ENCODE measurements at regions not wholly inside any gene's neighbourhood (a gene's known extent, or its start where the extent isn't known, plus 50 kb on each side); places are given as distances from the start of the nearest gene placed in this dataset.
"Not testable (repeated sequence)": the region's sequence is repeated elsewhere in the genome, so short reads cannot be mapped to it uniquely, and the experiment has no call there.

GRCh38 chr1:234889643-234890042, 239.0 kb downstream of the TOMM20 start:
- H3K36me3 ChIP-seq (ENCODE audit: insufficient read depth, low read length) = no peaks in the 10 kb centered on the region
- no peak overlapping the region for H3K9ac ChIP-seq (ENCODE audit: low read length)
- H3K79me2 ChIP-seq (replicated peaks; ENCODE audit: insufficient read depth, low read length) = no peaks in the 10 kb centered on the region
- no peaks in the 10 kb centered on the region for H4K20me1 ChIP-seq (ENCODE audit: insufficient read depth)
- H3K9me3 ChIP-seq (ENCODE audit: low read length) = no peaks in the 10 kb centered on the region
- no peak overlapping the region for H2AFZ ChIP-seq (ENCODE audit: low read depth, low read length)
- no peak overlapping the region for H3K27ac ChIP-seq (ENCODE audit: low read length)
- no peaks in the 10 kb centered on the region for H3K27me3 ChIP-seq (ENCODE audit: insufficient read depth, low read depth, low read length)
- no peaks in the 10 kb centered on the region for H3K9me2 ChIP-seq (ENCODE audit: insufficient read depth, low read length)
- H3F3A ChIP-seq (ENCODE audit: insufficient read depth, low read length, poor library complexity, severe bottlenecking) = no peaks in the 10 kb centered on the region
- H3K4me2 ChIP-seq (ENCODE audit: low read length) = no peak overlapping the region
- TF ChIP-seq REST (IDR thresholded peaks at IDR 0.05; ENCODE audit: borderline replicate concordance) (no peak), POLR2AphosphoS5 (IDR thresholded peaks at IDR 0.05) (no peak), SMC3 (conservative IDR thresholded peaks at IDR 0.05; ENCODE audit: poor library complexity) (no peak), EZH2 (IDR thresholded peaks at IDR 0.05; ENCODE audit: borderline replicate concordance, insufficient read depth, low read length, poor library complexity, severe bottlenecking) (no peak)
- H3K4me3 ChIP-seq (ENCODE audit: low read length) = no peak overlapping the region

DNA sequence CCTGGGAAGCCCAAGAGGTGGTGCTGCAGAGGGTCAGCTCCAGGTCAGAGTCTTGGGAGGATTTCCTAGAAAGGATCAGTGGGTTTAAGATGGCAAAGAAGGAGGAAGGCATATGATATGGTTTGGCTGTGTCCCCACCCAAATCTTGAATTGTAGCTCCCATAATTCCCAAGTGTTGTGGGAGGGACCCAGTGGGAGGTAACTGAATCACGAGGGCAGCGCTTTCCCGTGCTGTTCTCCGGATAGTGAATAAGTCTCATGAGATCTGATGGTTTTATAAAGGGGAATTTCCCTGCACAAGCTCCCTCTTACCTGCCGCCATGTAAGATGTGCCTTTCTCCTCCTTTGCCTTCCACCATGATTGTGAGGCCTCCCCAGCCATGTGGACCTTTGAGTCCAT, 240.4 kb downstream of the TOMM20 start:
- not testable (repeated sequence) for H3K4me2 ChIP-seq (ENCODE audit: low read length); H3K36me3 ChIP-seq (ENCODE audit: insufficient read depth, low read length); H3K9me2 ChIP-seq (ENCODE audit: insufficient read depth, low read length); H4K20me1 ChIP-seq (ENCODE audit: insufficient read depth); H3K4me3 ChIP-seq (ENCODE audit: low read length); H2AFZ ChIP-seq (ENCODE audit: low read depth, low read length); H3K79me2 ChIP-seq (replicated peaks; ENCODE audit: insufficient read depth, low read length); H3K9ac ChIP-seq (ENCODE audit: low read length); H3K9me3 ChIP-seq (ENCODE audit: low read length); H3K27me3 ChIP-seq (ENCODE audit: insufficient read depth, low read depth, low read length); H3F3A ChIP-seq (ENCODE audit: insufficient read depth, low read length, poor library complexity, severe bottlenecking); H3K27ac ChIP-seq (ENCODE audit: low read length)

DNA sequence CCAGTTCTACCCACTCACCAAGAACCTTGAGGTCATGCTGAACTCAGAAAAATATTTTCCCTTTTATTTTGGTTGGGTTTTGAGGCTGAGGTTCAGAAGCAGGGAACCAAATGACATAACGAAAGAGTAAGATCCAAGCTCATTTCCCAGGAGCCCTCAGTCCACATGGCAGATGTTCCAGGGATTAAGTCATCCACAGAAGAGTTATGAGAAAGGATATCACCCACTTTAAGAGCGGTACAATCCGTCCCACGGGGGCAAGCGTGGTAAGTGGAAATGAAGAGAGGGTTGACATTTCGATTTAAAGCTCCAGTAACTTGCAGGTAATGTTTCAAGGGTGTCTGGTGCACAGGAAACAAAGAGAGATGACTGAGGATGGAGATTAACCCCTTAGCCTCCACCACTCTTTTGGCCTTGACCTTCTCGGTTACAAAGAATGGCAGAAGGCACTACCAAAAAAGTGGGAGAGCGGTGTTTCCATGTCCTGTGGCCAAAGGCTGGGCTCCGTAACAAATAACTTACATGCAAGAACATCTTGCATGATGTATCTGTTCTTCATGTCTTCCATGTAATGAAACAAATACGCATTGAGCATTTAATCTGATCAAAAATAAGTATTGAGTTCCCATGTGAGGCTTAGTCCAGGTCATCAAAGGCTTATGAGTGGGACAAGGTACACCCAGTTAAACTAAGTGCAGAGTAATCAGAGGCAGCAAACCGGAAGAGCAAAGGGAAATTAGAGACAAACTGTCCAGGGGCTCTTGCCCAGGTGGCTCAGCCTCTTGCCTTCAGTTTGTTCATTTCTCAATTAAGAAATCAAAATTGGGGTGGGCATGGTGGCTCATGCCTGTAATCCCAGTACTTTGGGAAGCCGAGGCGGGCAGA, 241.4 kb downstream of the TOMM20 start:
- H3K36me3 ChIP-seq (ENCODE audit: insufficient read depth, low read length) = no peaks in the 10 kb centered on the region
- no peaks in the 10 kb centered on the region for H3K79me2 ChIP-seq (replicated peaks; ENCODE audit: insufficient read depth, low read length)
- no peak for TF ChIP-seq EZH2 (IDR thresholded peaks at IDR 0.05; ENCODE audit: borderline replicate concordance, insufficient read depth, low read length, poor library complexity, severe bottlenecking)
- TF ChIP-seq MXI1 (conservative IDR thresholded peaks at IDR 0.05; ENCODE audit: poor library complexity, severe bottlenecking) = no peak
- no peak for TF ChIP-seq CTCF (IDR thresholded peaks at IDR 0.05; ENCODE audit: poor library complexity, severe bottlenecking)
- TF ChIP-seq POLR2AphosphoS5 (IDR thresholded peaks at IDR 0.05) = no peak
- TF ChIP-seq TAF1 (IDR thresholded peaks at IDR 0.05; ENCODE audit: low read depth) = no peak
- no peak overlapping the region for H3K9ac ChIP-seq (ENCODE audit: low read length)
- H3K27me3 ChIP-seq (ENCODE audit: insufficient read depth, low read depth, low read length) = no peaks in the 10 kb centered on the region
- H4K20me1 ChIP-seq (ENCODE audit: insufficient read depth) = no peaks in the 10 kb centered on the region
- H3K4me2 ChIP-seq (ENCODE audit: low read length) = no peak overlapping the region
- H3K27ac ChIP-seq (ENCODE audit: low read length) = no peak overlapping the region
- no peaks in the 10 kb centered on the region for H3K9me2 ChIP-seq (ENCODE audit: insufficient read depth, low read length)
- H3K4me3 ChIP-seq (ENCODE audit: low read length) = no peak overlapping the region
- H3F3A ChIP-seq (ENCODE audit: insufficient read depth, low read length, poor library complexity, severe bottlenecking) = no peaks in the 10 kb centered on the region
- no peak overlapping the region for H2AFZ ChIP-seq (ENCODE audit: low read depth, low read length)
- no peaks in the 10 kb centered on the region for H3K9me3 ChIP-seq (ENCODE audit: low read length)

Measured in neural cell (in vitro differentiated cells).